Activated naive CD4-positive, alpha-beta T cell treated with Interleukin-2 at 50 U/mL for 16 hours (primary cell): ENCODE measurements at regions not wholly inside any gene's neighbourhood (a gene's known extent, or its start where the extent isn't known, plus 50 kb on each side); places are given as distances from the start of the nearest gene placed in this dataset.

Experiments
- DNase-seq: peaks from one replicate; pipeline ENCODE4 v3.0.0-alpha.2; 2020

- no peak for DNase-seq
Observed at GRCh38 chr12:90299121-90299520, 590.5 kb upstream of the ATP2B1 start.

DNA sequence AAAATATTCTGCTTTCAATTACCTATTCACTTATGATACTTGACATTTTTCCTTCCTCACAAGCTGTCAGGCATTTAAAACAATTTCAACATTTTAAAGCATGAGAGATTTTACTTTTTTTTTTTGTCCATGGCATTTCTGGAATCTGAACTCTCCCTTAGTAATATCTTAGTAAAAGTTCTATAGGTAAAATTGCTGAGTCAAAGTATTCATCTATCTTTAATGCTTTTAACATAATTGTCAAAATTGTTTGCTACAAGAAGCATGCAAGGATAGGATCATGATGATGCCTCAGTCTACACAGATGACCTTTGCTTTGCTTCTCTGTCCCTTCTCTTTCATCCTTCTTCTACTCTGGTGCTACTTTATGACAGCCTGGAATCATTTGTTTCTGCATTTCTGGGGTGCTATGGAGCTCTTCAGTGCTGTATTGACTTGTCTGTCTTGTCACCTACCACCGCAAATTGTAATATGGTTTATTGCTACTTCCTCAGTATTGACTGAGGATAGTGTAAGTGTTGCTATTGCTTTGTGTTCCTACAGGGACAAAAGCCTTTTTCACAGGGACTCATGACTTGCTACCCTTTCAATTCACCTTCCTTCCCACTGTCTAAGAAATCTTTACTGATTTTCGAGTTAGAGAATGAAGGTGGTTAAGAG lies 589.8 kb upstream of the ATP2B1 start:
- DNase-seq, result no peak

GRCh38 chr12:90295858-90296257 lies 587.2 kb upstream of the ATP2B1 start:
- no peak for DNase-seq

- no peak for DNase-seq
Observed at GRCh38 chr12:90292183-90292582, 583.5 kb upstream of the ATP2B1 start.

DNA sequence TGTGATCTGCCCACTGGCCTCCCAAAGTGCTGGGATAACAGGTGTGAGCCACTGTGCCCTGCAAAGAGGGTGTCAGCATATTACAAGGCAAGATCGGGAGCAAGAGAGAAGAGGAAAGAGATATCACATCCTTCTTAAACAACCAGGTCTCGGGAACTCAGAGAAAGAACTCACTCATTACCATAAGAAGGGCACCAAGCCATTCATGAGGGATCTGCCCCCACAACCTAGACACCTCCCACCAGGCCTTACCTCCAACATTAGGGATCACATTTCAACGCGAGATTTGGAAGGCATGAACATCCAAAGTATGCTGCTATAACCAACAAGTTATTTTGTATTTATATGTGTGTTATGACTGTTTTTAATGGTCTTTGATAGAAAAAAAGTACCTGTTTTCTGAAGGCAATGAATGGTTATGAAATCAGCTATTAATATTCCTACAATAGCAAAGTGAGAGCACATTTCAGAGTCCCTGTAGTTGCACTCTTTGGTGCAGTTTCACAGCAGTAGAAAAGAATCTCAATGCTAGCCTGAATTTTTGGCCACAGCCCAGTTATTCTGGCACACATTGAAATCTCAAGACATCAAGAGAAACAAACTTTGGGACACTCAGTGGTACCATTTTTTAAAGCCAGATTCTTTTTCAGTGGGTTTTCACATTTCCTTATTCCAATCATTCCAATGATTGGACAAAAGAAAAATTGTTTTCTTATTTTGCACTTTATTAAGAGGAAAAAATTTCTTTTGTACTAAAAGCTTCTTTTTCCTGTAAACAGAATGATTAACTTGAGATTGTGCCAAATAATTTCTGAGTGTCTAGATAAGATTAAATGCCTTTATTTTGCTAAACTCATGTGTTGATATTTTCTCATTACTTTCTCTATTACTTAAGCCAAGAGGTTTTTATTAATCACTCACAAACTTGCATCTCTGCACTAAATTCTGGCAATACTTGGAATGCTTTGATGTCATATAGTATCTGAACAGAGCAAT lies 582.6 kb upstream of the ATP2B1 start:
- DNase-seq, result no peak

- DNase-seq, result no peak
Observed at GRCh38 chr12:90287585-90287984, 578.9 kb upstream of the ATP2B1 start.

GRCh38 chr12:90281154-90281868 lies 572.7 kb upstream of the ATP2B1 start:
- no peak for DNase-seq

DNA sequence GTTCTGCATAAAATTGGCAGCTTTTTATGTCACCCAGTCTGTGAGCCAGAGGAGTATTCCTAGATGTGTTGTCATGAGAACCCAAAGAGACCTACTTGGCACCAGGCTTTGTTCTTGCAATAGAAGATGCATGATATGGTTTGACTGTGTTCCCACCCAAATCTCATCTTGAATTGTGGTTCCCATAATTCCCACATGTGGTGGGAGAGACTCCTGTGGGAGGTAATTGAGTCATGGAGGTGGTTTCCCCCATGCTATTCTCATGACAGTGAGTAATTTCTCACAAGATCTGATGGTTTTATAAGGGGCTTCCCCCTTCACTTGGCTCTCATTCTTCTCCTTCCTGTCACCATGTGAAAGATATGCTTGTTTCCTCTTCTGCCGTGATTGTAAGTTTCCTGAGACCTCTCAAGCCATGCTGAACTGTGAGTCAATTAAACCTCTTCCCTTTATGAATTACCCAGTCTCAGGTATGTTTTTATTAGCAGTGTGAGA lies 572.0 kb upstream of the ATP2B1 start:
- peak; percentile 32 for DNase-seq

GRCh38 chr12:90280033-90280432 lies 571.4 kb upstream of the ATP2B1 start:
- DNase-seq, result no peak

GRCh38 chr12:90275088-90275487 lies 566.5 kb upstream of the ATP2B1 start:
- no peak for DNase-seq

DNA sequence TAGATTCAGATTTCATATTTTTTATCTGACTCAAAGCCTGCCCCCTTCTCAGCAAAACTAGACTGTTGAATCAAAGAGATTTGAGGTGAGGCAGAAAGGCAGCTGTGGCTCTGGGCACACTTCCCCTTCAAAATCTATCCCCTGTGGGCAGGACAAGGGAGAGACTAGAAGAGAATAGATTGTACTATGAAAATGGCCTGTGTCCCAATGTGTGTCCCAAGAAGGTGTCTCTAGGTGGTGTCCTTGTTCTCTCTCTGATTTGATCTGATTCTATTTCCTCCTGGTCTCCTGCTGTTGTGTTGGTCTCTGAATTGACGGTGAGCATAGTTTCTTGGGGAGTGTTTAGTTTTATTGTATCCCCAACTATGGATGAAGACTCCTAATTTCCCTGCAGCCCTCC lies 565.8 kb upstream of the ATP2B1 start:
- no peak for DNase-seq

- DNase-seq, result no peak
Observed at GRCh38 chr12:90268574-90268973, 559.9 kb upstream of the ATP2B1 start.

DNA sequence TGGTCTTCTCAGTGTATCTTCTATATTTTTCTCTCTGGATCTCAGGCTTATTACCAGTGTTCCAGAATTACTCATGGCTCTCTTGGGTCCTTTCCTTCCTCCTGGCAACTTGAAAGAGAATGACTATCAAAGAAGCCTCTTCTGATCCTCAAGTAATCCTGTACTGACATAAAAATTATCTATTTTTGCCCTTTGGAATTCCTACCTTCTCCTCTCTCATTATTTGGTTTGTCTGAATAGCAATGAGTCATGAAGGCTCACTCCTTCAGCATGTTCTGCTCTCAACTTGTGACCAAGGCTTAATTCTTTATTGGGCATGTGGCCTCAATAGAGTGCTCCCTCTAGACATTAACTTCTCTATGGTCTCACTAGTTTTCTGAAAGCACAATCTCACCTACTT lies 553.6 kb upstream of the ATP2B1 start:
- DNase-seq, result no peak

GRCh38 chr12:90261283-90261682 lies 552.6 kb upstream of the ATP2B1 start:
- DNase-seq, result no peak

DNA sequence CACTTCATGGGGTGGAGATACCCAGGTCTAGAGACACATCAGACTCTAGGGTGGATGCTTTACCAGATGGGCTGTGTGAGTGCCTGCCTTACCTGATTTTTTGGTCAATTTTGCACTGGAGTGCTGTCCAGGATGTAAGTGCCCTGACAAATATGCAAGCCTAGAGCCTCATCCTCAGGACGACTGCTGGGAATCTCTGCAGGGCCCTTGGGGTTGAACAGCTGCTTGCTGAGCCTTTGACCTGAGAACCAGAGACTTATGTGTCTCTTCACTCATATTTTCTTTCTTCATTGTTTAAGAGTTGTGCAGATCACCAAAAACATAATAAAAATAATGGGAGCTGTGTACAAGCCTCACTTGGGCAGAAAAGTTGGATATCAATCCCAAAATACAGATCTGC lies 551.5 kb upstream of the ATP2B1 start:
- no peak for DNase-seq

- DNase-seq, result no peak
Observed at GRCh38 chr12:90257927-90258624, 549.4 kb upstream of the ATP2B1 start.

GRCh38 chr12:90254796-90255195 lies 546.2 kb upstream of the ATP2B1 start:
- DNase-seq, result no peak

- peak; percentile 24 for DNase-seq
Observed at GRCh38 chr12:90253674-90254181, 545.1 kb upstream of the ATP2B1 start.

DNA sequence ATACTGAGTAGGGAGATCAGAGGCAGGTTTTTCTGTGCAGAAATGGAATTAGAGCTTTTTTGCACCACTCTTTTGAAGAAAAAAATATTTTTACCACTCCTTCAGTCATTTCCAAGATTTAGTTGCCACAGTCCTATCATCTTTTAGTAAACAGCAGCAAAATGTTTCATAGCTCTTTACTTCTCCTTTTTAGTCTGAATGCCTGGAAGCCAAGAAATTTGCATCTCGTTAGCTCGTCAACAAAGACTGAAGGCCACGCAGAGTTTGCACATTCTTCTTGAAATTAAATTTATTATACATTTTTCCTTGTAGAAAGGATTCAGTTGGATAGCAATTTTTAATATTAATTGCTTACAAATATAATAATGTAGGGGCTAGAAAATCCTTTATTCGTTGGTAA lies 544.5 kb upstream of the ATP2B1 start:
- DNase-seq, result no peak

- DNase-seq, result no peak
Observed at GRCh38 chr12:90250766-90251165, 542.1 kb upstream of the ATP2B1 start.

DNA sequence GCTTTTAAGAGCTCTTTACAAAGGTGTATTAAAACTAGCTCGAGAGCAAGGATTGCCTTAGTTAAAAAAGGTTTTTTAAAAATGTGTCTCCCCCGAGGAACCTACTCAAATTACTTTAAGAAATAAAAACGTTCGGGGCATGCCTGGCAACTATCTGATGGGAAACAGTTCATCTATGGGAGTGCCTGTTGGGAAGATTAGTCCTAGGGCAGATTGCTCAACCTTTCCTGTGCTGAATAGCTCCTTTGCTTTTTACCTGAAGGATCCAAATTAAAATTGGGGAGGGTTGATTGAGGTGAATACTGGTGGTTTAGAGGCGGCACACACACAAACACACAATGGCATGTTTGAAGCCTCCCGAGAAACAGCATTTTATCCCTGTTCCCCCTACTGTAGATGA lies 541.4 kb upstream of the ATP2B1 start:
- no peak for DNase-seq

DNA sequence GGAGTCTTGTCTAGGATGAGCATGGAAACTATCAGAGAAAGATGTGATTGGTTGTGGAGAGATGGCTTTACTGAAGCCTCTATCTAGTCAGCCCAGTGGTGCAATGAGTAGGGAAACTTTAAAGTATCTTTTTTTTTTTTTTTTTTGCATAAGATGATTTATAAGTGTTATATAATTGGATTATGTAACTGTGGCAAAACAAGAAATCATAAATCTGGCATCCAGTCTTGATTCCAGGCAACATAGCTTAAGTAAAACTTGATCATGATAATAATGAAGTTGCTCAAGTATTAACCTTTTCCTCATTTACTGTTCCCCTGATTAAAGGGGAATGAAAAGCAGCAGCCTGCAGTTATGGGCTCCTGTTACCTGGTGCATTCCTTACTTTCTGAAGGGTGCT lies 538.0 kb upstream of the ATP2B1 start:
- no peak for DNase-seq

DNA sequence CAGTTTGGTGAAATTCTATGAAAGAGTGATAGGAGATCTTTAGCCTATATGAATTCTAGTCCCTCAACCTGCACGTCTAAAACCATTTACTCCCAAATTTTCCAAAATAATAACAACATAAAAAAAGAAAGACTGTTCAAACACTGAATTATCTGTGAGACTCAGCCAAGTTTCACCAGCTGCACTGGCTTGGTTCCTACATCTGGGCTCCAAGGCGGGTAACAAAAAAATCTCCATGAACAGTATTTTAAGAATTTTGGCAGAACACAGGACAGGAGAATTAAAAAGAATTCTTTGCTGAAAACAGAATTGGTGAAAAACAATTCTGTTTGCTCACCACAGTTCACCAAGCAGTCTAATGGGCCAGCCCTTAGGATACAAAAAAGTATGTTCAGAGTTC lies 536.8 kb upstream of the ATP2B1 start:
- DNase-seq, result no peak
